ENCODE measurements at regions not wholly inside any gene's neighbourhood (a gene's known extent, or its start where the extent isn't known, plus 50 kb on each side); places are given as distances from the start of the nearest gene placed in this dataset.

DNA sequence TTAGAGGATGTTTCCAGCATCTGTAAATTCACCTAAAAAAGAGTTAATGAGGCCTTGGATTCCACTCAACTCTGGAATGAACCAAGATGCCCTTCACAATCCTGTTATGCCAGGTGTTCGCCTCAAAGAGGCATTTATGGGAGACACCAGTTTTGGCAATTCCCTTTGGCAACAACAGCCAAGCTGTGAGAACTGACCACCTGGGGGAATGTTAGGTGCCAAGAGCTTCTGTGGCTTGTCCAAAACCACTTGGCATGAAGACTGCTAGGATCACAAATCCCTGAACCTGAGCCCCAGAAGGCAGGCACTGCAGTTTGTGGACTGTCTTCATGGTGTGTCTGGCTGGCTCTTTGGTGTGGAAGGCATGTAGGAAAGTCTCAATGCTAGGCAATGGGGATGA is 164.4 kb upstream of the BDNF start:
- Histone ChIP-seq H2AFZ (ENCODE audit: insufficient read depth, low read depth, low read length, poor library complexity, severe bottlenecking) (no peak overlapping the region), H4K20me1 (ENCODE audit: insufficient read depth, low read length) (no peaks in the 10 kb centered on the region), H3K4me2 (replicated peaks; ENCODE audit: extremely low read depth, low read length, poor library complexity, severe bottlenecking) (no peak overlapping the region), H3K36me3 (replicated peaks in 1 of 2; ENCODE audit: control insufficient read depth in 1 of 2, insufficient read depth in 2 of 2, low read length in 2 of 2) (no peaks in the 10 kb centered on the region), H3K4me1 (ENCODE audit: control insufficient read depth in 1 of 2, insufficient read depth in 2 of 2, low read length in 2 of 2) (no peaks in the 10 kb centered on the region), H3K27ac (ENCODE audit: low read depth in 1 of 2, low read length in 2 of 2) (no peak overlapping the region), H3K9me3 (replicated peaks in 1 of 2; ENCODE audit: control insufficient read depth in 1 of 2, insufficient read depth in 1 of 2, low read length in 2 of 2) (no peaks in the 10 kb centered on the region), H3K27me3 (ENCODE audit: control insufficient read depth in 2 of 2, insufficient read depth in 2 of 2, low read length in 2 of 2) (no peaks in the 10 kb centered on the region), H3K9ac (ENCODE audit: insufficient read depth, low read length, poor library complexity, severe bottlenecking) (no peak overlapping the region), H3K79me2 (ENCODE audit: insufficient read depth, low read length) (no peaks in the 10 kb centered on the region), H3K4me3 (replicated peaks in 1 of 3; ENCODE audit: low read depth in 2 of 3, low read length in 3 of 3) (no peak overlapping the region)
- peaks cover 0 to 2% (median 0%) of the 10 kb centered on the region in 3 donors for H3K27me3 Mint-ChIP-seq (ENCODE audit: low read depth in 3 of 3)
- H3K36me3 Mint-ChIP-seq: no peaks in the 10 kb centered on the region
- H3K4me1 Mint-ChIP-seq: no peaks in the 10 kb centered on the region
- H3K4me3 Mint-ChIP-seq: no peak overlapping the region
- H3K9me3 Mint-ChIP-seq: peaks cover 0 to 6% (median 3%) of the 10 kb centered on the region in 7 donors
- no peak overlapping the region for H3K27ac Mint-ChIP-seq
- 83% methylated on average over 1 of the region's 1 CpG for WGBS (ENCODE audit: insufficient coverage)
- no peak for DNase-seq
- no peak for TF ChIP-seq CTCF (IDR thresholded peaks at IDR 0.05)
- intact Hi-C loops (cut with micrococcal nuclease): no loop called here

DNA sequence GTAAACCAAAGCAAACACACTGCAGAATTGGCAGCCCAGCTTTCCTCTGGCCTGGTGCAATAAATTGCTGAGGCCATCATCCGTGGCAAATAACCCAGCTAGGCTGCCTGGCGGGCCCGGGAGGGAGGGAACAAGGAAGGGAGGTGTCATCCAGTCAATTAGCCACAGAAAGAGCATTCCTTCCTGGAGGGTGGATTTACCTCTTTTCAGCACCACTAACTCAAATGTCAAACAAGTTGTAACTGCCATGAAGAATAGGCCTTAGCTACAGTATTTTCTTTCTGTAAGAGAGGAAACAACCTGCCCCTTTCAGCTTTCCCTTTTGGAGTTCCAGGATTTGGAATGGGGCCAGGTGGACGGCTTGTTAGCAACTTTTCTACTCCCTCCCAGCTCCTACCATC is 163.8 kb upstream of the BDNF start:
- no peak overlapping the region for H3K4me3 ChIP-seq (replicated peaks in 1 of 3; ENCODE audit: low read depth in 2 of 3, low read length in 3 of 3)
- H3K9ac ChIP-seq (ENCODE audit: insufficient read depth, low read length, poor library complexity, severe bottlenecking): no peak overlapping the region
- no peak for TF ChIP-seq CTCF (IDR thresholded peaks at IDR 0.05)
- H3K36me3 Mint-ChIP-seq: no peaks in the 10 kb centered on the region
- H3K4me2 ChIP-seq (replicated peaks; ENCODE audit: extremely low read depth, low read length, poor library complexity, severe bottlenecking): no peak overlapping the region
- WGBS (ENCODE audit: insufficient coverage): no CpG with 5 or more reads among the region's 4 CpGs
- H3K27ac Mint-ChIP-seq: no peak overlapping the region
- H3K9me3 ChIP-seq (replicated peaks in 1 of 2; ENCODE audit: control insufficient read depth in 1 of 2, insufficient read depth in 1 of 2, low read length in 2 of 2): no peaks in the 10 kb centered on the region
- H3K4me3 Mint-ChIP-seq: no peak overlapping the region
- no peaks in the 10 kb centered on the region for H3K36me3 ChIP-seq (replicated peaks in 1 of 2; ENCODE audit: control insufficient read depth in 1 of 2, insufficient read depth in 2 of 2, low read length in 2 of 2)
- no peaks in the 10 kb centered on the region for H3K79me2 ChIP-seq (ENCODE audit: insufficient read depth, low read length)
- intact Hi-C loops (cut with micrococcal nuclease): no loop called here
- no peaks in the 10 kb centered on the region for H3K27me3 ChIP-seq (ENCODE audit: control insufficient read depth in 2 of 2, insufficient read depth in 2 of 2, low read length in 2 of 2)
- peaks cover 0 to 7% (median 3%) of the 10 kb centered on the region in 7 donors for H3K9me3 Mint-ChIP-seq
- H3K27me3 Mint-ChIP-seq (ENCODE audit: low read depth in 3 of 3): peaks cover 0 to 3% (median 2%) of the 10 kb centered on the region in 3 donors
- H3K4me1 Mint-ChIP-seq: no peaks in the 10 kb centered on the region
- no peaks in the 10 kb centered on the region for H4K20me1 ChIP-seq (ENCODE audit: insufficient read depth, low read length)
- no peak overlapping the region for H2AFZ ChIP-seq (ENCODE audit: insufficient read depth, low read depth, low read length, poor library complexity, severe bottlenecking)
- H3K4me1 ChIP-seq (ENCODE audit: control insufficient read depth in 1 of 2, insufficient read depth in 2 of 2, low read length in 2 of 2): no peaks in the 10 kb centered on the region
- H3K27ac ChIP-seq (ENCODE audit: low read depth in 1 of 2, low read length in 2 of 2): no peak overlapping the region
- DNase-seq: no peak

Measured in CD14-positive monocyte (primary cell).